GM06990 (cell line): ENCODE measurements at regions not wholly inside any gene's neighbourhood (a gene's known extent, or its start where the extent isn't known, plus 50 kb on each side); places are given as distances from the start of the nearest gene placed in this dataset.

ENCODE experiments used
- DNase-seq: peaks from one replicate; pipeline ENCODE4 v3.0.0-alpha.2; 2011; ENCODE audit not compliant: insufficient read length; ENCODE audit errors: extremely low read depth
- H3K27me3 ChIP-seq: replicated peaks from 2 replicates; pipeline ENCODE4 v1.6.0; 2011; ENCODE audit warnings: low read length; ENCODE audit not compliant: control insufficient read depth, insufficient read depth
- H3K36me3 ChIP-seq: 2 replicates; pipeline ENCODE4 v1.5.1; 2011; ENCODE audit warnings: low read length; ENCODE audit not compliant: control insufficient read depth, insufficient read depth
- H3K4me3 ChIP-seq: replicated peaks from 2 replicates; pipeline ENCODE4 v1.5.1; 2011; ENCODE audit warnings: low read depth, mild to moderate bottlenecking, control low read depth, low read length
- TF ChIP-seq, protein P1 (sequence below): IDR thresholded peaks from 2 replicates; pipeline ENCODE4 v1.5.1; 2011; ENCODE audit warnings: low read length, control low read depth, mild to moderate bottlenecking, inconsistent platforms; ENCODE audit not compliant: insufficient read depth, poor library complexity, severe bottlenecking

DNA sequence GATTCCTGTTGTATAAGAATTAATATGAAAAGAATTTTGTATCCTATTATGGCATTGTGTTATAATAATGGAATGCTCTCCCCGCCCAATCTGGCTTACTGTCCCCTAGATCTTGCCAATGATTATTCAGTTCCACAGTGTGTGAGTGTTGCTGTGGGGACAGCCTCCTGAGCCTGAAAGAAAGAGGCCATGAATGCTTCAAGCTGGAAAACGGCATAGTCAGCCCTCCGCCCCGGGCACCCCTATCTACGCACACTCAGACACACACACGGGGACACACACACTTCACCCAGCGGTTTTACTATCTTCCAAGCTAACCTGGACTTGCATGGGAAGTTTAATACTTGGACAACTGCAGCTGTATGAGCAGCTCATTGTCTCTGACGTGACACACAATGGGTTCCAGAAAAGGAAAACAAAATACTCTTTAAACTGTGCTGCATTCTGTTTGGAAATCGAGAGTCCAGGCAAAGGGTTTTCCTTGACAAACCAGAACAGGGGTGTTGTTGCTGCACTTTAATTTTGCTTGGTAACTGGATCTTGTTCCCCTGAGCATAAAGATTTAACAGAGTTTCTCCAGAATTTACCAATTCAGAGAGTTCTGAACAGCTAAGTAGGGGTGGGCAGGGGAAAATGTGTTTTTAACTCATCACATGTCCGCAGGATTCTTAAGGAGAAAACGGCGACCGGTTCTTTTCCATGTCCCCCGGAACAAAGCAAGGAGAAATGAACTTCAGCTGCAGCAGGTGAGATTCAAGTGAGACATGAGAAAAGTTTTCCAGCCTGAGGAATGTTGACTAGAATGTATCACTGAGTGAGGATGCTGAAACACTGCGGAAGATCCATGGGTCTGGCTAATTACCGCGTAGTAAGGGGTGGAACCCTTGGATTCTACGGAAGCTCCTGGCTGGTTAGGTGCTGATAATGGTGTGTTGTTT, 472.9 kb downstream of the FOXO1 start:
- no peak overlapping the region for H3K4me3 ChIP-seq
- TF ChIP-seq, protein P1, sequence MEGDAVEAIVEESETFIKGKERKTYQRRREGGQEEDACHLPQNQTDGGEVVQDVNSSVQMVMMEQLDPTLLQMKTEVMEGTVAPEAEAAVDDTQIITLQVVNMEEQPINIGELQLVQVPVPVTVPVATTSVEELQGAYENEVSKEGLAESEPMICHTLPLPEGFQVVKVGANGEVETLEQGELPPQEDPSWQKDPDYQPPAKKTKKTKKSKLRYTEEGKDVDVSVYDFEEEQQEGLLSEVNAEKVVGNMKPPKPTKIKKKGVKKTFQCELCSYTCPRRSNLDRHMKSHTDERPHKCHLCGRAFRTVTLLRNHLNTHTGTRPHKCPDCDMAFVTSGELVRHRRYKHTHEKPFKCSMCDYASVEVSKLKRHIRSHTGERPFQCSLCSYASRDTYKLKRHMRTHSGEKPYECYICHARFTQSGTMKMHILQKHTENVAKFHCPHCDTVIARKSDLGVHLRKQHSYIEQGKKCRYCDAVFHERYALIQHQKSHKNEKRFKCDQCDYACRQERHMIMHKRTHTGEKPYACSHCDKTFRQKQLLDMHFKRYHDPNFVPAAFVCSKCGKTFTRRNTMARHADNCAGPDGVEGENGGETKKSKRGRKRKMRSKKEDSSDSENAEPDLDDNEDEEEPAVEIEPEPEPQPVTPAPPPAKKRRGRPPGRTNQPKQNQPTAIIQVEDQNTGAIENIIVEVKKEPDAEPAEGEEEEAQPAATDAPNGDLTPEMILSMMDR = no peak

DNA sequence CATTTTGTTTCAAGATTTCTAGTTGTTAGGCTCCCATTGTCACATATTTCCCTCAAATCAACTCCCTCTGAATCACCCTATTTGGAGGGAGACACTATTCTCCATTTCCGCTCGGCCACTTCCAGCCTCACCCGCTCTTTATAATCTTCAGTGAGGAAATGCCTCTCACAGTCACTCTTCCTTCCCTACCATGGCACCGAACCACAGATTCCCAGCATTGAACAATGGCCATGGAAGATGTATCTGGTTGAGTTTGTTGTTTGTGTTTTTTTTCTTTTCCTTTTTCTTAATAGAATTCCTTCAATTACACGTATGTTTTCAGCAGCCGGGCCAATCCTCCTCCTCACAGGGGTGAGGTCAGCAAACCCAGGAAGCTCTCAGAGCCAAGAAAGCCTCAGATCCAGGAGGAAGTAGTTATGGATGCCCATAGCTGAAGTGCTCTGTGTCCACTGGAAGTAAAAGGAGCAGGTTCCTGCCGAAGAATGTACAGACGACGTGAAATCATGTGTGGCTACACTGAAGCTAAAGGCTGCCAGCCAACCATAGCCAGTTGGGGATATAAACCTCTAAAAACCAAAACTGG, 472.1 kb downstream of the FOXO1 start:
- DNase-seq = no peak
- TF ChIP-seq, protein P1 = no peak
- H3K4me3 ChIP-seq = no peak overlapping the region
- no peaks in the 10 kb centered on the region for H3K36me3 ChIP-seq
- peaks cover 1% of the 10 kb centered on the region for H3K27me3 ChIP-seq

More for the DNA sequence above, 472.9 kb downstream of the FOXO1 start:
- no peaks in the 10 kb centered on the region for H3K36me3 ChIP-seq
- peaks cover 1% of the 10 kb centered on the region for H3K27me3 ChIP-seq
- no peak for DNase-seq

DNA sequence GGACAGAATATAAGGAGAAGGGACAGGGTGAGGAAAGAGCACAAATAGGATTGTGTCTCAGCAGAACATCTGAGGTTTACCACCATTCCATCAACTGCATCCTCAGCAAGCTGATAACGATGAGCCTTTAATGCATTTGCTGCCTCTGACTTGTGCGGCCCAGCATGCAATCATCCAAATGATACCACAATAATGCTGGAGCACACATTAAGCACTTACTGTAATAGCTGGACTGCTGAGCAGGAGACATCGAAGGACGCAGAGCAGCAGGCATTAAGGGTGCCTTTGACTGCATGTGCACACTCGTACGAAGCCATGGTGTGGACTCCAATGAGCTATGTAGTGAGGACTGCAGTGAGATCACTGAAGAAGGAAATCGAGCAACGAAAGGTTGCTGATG, 469.4 kb downstream of the FOXO1 start:
- H3K4me3 ChIP-seq = no peak overlapping the region
- H3K36me3 ChIP-seq = no peaks in the 10 kb centered on the region
- DNase-seq = no peak
- TF ChIP-seq, protein P1 = no peak
- H3K27me3 ChIP-seq = peaks cover 1% of the 10 kb centered on the region

DNA sequence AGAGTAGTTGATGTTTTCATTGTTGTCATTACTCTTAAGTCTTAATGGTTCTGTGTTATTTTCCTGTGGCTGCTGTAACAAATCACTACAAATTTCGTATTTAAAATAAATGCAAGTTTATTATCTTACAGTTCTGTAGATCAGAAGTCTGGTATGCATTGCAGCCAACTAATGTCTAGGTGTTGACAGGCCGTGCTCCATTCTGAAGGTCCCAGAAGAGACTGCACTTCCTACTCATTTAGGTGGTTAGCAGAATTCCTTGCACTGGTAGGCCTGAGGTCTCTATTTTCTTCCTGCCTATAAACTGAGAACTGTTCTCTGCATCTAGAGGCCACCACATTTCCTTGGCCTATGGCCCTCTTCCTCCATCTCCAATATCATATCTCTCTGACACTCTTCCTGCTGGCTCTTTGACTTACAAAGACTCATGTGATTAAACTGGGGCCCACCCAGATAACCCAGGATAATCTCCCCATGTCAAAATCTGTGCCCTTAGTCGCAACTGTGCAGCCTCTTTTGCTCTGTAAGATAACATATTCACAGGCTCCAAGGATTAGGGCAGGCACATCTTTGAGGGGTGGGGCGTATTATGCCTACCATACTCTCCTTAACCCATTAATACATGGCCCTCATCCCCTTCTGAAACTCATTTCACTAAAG, 468.4 kb downstream of the FOXO1 start:
- TF ChIP-seq, protein P1 = no peak
- Histone ChIP-seq H3K36me3 (no peaks in the 10 kb centered on the region), H3K4me3 (no peak overlapping the region), H3K27me3 (peaks cover 1% of the 10 kb centered on the region)
- DNase-seq = no peak

DNA sequence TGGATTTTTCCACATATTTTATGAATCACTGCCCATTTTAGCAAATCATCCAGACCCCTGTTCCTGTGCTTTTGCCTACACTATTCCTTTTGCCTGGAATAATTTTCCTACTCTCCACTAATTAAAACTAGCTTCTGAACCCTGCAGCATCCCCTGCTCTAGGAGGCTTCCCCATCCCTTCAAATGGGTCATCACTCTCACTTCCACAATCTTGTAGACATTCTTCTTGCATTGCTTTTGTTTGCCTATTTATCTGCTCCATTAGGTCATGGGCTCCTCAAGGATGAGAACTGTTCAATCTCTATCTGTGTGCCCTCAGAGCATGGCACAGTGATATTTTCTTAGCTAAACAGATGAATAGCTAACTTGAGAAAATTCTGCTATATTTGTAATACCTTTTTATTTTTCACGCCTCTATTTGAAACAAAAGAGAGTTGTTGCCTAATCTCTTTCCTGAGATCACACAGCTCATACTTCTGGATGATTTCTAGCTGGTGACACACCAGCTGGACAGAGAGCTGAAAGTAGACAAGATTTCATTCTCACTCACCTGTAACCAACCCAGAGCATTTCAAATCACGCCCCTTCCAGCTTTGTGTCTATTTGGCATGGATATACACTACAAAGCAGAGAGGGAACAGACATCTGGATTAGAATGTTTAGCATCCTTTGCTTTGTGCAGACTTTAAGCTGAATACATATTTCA, 466.0 kb downstream of the FOXO1 start:
- no peaks in the 10 kb centered on the region for H3K36me3 ChIP-seq
- TF ChIP-seq, protein P1 = no peak
- no peak overlapping the region for H3K4me3 ChIP-seq
- no peak for DNase-seq
- H3K27me3 ChIP-seq = no peaks in the 10 kb centered on the region
